K562 (cell line): ENCODE measurements at regions not wholly inside any gene's neighbourhood (a gene's known extent, or its start where the extent isn't known, plus 50 kb on each side); places are given as distances from the start of the nearest gene placed in this dataset.

Experiments used
- CHD1 ChIP-seq: fragments of 200-600 bp; sonication (generic); IDR thresholded peaks from one replicate; pipeline ENCODE4 v1.6.1; 2012; ENCODE audit warnings: mild to moderate bottlenecking, moderate library complexity, low read length, inconsistent platforms
- GABPA ChIP-seq: fragments of 200-800 bp; sonication (Bioruptor generic); conservative IDR thresholded peaks from 2 replicates; pipeline ENCODE4 v1.6.1; 2016; ENCODE audit warnings: low read depth, missing genetic modification characterization, missing compliant biosample characterization
- GATAD2B ChIP-seq: fragments of 450-650 bp; IDR thresholded peaks from 2 replicates; pipeline ENCODE4 v1.6.1; 2017; ENCODE audit warnings: mild to moderate bottlenecking, borderline replicate concordance
- HLTF ChIP-seq: fragments of 450-650 bp; IDR thresholded peaks from 2 replicates; pipeline ENCODE4 v1.6.1; 2016
- NR3C1 ChIP-seq: sonication (generic); formaldehyde crosslinking; IDR thresholded peaks from 2 replicates; pipeline ENCODE4 v1.8.1; 2022; ENCODE audit warnings: missing genetic modification reagents
- POLR2AphosphoS5 ChIP-seq: IDR thresholded peaks from 2 replicates; pipeline ENCODE4 v1.6.1; 2011; ENCODE audit warnings: mild to moderate bottlenecking, low read depth, low read length, moderate library complexity; ENCODE audit not compliant: control insufficient read depth, insufficient read depth
- RBM39 ChIP-seq: fragments of 200-400 bp; formaldehyde crosslinking; optimal IDR thresholded peaks from 2 replicates; pipeline ENCODE3; 2018; ENCODE audit warnings: low read depth, low read length
- TAF1 ChIP-seq: IDR thresholded peaks from 2 replicates; pipeline ENCODE4 v1.6.1; 2011; ENCODE audit warnings: mild to moderate bottlenecking, low read length, moderate library complexity; ENCODE audit not compliant: insufficient read depth, control insufficient read depth, severe bottlenecking; ENCODE audit errors: extremely low read depth
- ZNF431 ChIP-seq: sonication (generic); formaldehyde crosslinking; IDR thresholded peaks from 2 replicates; pipeline ENCODE4 v1.8.0; 2022; ENCODE audit warnings: mild to moderate bottlenecking, missing genetic modification reagents
- TF ChIP-seq, protein P1 (sequence below), 3 experiments: IDR thresholded peaks in 2 of 3; conservative IDR thresholded peaks in 1 of 3; 2 replicates each; pipeline ENCODE4 v1.5.1; 2011 to 2012; ENCODE audit warnings: low read length in 3 of 3, mild to moderate bottlenecking in 3 of 3, control low read depth in 2 of 3, improper control_type of control experiment in 1 of 3, inconsistent platforms in 1 of 3, low read depth in 1 of 3, mixed read lengths in 1 of 3, moderate library complexity in 1 of 3; ENCODE audit not compliant: insufficient read depth in 2 of 3

DNA sequence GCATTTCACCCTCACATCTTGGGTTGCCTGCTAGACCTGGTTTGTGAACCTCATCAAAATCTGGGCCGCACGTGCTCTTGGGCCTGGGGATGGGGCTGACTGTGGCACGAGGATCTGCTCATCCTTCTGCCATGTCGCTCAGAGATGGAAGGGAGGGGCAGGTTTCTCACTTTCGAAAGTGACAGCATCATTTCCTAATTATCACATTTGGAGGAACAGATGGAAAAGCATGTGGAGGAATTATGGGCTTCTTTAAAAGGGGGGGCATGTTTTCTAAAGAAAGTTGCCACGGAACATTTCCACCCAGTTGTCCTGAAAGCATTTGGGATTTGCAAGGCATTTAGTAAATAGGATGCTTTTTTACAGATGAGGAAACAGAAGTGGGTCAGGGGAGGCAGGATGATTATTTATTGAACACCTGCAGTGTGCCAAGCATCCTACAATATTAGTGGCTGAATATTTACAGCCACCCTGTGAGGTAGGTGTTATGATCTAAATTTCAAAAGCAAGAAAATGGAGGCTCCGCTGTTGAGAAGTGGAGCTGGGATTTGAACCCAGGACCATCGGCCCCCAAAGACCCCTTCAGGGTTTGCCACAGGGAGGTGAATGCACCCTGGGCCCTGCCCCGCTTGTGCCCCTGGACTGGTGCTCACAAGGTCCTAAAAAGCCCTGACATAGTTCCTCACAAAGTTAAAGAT, 104.2 kb upstream of the MYCN start:
- no peak for TF ChIP-seq POLR2AphosphoS5
- TF ChIP-seq GATAD2B = no peak
- TF ChIP-seq GABPA (tag) = no peak
- TF ChIP-seq HLTF = no peak
- no peak for TF ChIP-seq ZNF431
- TF ChIP-seq NR3C1 (CRISPR knock-in tag) = no peak
- TF ChIP-seq RBM39 = no peak
- TF ChIP-seq, protein P1, sequence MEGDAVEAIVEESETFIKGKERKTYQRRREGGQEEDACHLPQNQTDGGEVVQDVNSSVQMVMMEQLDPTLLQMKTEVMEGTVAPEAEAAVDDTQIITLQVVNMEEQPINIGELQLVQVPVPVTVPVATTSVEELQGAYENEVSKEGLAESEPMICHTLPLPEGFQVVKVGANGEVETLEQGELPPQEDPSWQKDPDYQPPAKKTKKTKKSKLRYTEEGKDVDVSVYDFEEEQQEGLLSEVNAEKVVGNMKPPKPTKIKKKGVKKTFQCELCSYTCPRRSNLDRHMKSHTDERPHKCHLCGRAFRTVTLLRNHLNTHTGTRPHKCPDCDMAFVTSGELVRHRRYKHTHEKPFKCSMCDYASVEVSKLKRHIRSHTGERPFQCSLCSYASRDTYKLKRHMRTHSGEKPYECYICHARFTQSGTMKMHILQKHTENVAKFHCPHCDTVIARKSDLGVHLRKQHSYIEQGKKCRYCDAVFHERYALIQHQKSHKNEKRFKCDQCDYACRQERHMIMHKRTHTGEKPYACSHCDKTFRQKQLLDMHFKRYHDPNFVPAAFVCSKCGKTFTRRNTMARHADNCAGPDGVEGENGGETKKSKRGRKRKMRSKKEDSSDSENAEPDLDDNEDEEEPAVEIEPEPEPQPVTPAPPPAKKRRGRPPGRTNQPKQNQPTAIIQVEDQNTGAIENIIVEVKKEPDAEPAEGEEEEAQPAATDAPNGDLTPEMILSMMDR (IDR thresholded peaks at IDR 0.05 in 2 of 3, conservative IDR thresholded peaks at IDR 0.05 in 1 of 3; ENCODE audit: insufficient read depth in 2 of 3, low read depth in 1 of 3, low read length in 3 of 3) = no peak
- no peak for TF ChIP-seq TAF1
- TF ChIP-seq CHD1 = no peak
